ENCODE measurements at regions not wholly inside any gene's neighbourhood (a gene's known extent, or its start where the extent isn't known, plus 50 kb on each side); places are given as distances from the start of the nearest gene placed in this dataset.
"Not testable (repeated sequence)": the region's sequence is repeated elsewhere in the genome, so short reads cannot be mapped to it uniquely, and the experiment has no call there.

- DNase-seq (ENCODE audit: low spot score): no peak
Observed at GRCh38 chr1:201728731-201729130, 100.2 kb upstream of the IPO9 start.

DNA sequence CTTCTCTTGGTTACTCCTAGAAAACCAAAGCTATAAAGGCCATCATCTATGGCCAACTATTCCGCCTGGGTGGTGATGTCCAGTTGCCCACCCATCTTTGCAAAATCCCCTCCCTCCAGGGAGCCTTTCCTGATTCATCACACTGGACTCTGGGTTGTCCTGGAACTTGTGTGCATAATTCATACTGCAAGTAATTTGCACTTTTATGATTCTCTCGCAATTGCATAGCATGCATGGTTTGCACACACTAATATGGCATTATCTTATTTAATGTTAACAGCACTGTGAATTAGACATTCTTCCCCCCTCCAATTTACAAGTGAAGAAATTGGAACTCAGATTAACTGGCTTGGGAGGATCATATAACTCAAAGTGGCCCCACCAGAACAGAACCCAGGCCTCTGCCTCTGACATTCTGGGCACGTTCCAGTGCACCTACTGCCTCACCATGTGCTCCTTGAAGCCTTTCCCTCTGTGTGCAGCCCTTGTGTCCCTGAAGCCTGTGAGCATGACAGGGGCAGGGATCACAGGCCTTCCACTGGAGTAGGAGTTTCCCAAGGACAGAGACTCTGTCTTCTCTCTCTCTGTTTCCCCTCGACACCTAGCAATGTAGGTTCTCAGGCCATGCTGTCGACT lies 98.9 kb upstream of the IPO9 start:
- no peak for DNase-seq (ENCODE audit: low spot score)

GRCh38 chr1:201730611-201731010 lies 98.3 kb upstream of the IPO9 start:
- DNase-seq (ENCODE audit: low spot score): no peak

DNA sequence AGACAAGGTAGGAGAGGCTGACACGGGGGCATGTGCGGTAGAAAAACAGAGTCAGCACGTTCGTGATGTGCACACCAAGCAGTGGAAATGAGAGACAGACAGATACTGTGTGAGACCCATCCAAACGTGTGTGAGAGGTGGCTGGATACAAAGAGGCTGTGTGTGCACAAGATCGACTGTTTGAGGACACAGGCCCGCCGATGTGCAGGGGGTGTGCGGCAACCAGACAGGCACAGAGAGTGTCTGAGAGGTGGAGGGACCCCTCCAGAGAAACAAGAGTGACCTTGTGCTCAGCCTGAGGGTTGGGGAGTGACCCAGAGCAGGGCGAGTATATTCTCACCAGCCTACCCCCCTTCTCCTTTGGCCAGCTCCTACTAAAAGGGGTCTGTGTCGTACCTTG lies 97.8 kb upstream of the IPO9 start:
- no peak for DNase-seq (ENCODE audit: low spot score)

GRCh38 chr1:201731592-201731991 lies 97.4 kb upstream of the IPO9 start:
- no peak for DNase-seq (ENCODE audit: low spot score)

DNA sequence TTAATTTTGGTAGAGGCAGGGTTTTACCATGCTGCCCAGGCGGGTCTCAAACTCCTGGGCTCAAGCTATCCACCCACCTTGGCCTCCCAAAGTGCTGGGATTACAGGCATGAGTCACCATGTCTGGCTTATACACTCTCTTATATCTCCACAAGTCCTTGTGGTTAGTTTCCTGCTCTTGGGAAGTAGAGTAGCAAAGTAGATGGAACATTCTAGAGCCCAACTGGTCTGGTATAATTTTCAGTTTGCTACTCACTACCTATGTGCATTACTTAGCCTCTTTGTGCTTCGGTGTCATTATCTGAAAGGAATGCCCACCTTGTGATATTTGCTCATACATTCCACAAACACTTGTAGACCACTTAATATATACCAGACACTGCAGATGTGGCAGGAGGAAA lies 96.6 kb upstream of the IPO9 start:
- no peak for DNase-seq (ENCODE audit: low spot score)

DNA sequence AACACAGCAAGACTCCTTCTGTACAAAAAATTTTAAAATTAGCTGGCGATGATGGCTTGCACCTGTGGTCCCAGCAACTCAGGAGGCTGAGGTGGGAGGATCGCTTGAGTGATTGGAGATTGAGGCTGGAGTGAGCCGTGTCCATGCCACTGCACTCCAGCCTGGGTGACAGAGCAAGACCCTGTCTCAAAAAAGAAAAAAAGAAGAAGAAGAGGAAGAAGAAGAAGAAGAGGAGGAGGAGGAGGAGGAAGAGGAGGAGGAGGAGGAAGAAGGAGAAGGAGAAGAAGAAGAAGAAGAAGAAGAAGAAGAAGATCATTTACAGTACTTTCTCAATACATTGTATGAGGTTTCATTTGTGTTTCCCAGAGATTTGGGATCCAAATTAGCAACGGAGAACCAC lies 94.7 kb upstream of the IPO9 start:
- DNase-seq (ENCODE audit: low spot score): not testable (repeated sequence)

DNA sequence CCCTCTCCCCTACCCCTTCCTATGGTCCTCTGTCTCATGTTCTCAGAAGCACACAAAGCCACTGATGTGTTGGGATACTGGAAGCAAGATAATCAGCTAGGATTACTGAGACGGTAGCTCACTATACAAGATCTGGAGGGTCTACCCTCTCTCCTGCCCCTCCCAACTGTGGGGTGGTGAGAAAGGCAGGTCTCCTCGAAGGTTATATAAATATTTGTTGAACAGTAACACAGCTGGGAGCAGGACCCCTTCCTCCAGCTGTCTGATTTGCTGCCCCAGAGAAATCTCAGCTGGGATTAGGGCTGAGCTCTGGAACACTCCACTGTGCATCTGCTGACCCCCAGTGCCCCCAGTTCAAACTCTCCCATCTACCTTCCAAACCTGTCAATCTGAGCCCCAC lies 94.2 kb upstream of the IPO9 start:
- DNase-seq (ENCODE audit: low spot score): no peak

GRCh38 chr1:201736707-201737320 lies 92.1 kb upstream of the IPO9 start:
- DNase-seq (ENCODE audit: low spot score): no peak

DNA sequence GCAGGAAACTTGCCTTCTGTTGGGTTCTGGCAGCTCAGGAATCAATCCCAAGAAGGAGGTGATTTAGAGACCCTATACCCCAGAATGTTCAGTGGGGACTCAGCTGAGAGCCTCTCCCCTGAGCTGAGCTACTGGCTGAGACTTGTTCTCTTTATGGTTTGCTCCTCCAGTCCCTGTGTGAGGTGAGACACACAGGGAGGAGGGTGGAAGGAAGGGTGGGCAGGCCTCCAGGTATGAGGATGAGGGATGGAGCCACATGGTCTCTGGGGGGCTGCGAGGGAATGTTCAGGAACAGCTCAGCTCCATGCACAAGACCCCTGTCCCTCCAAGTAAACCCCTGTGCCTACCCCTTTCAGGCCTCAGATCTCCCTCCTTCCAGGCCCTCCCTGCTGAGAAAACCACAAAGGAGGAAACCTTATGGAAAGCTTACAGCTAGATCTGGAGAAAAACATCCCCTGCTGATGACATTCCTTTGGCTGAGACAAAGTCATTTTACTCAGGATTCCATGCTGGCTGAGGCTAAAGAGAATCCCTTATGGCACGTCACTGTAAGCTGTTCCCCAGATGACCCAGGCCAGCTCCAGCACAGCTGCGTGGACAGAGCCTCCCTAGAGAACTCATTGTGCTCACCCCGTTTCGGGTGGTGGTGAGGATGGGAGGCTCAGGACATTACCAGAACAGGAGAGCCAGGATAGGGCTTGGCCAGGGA lies 91.5 kb upstream of the IPO9 start:
- DNase-seq (ENCODE audit: low spot score): peak; percentile 93

DNA sequence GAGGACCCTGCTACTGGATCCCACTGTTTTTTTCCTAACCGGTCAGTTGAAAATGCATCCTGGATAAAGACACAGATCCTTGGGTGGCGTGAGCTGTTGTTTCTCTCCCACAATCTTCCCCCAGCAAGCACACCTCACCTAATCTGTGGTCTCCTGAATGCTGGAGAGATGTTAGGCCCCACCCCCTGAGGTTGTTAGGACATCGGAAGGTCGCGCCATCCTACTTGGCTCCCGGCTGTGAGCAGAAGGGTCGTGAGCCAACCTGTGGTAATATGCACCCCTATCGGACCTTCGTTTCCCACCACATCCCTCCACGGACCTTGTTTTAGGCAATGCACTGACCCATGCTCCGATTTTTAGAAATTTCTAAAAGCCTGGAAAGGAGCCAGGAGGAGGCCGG lies 89.9 kb upstream of the IPO9 start:
- no peak for DNase-seq (ENCODE audit: low spot score)

DNA sequence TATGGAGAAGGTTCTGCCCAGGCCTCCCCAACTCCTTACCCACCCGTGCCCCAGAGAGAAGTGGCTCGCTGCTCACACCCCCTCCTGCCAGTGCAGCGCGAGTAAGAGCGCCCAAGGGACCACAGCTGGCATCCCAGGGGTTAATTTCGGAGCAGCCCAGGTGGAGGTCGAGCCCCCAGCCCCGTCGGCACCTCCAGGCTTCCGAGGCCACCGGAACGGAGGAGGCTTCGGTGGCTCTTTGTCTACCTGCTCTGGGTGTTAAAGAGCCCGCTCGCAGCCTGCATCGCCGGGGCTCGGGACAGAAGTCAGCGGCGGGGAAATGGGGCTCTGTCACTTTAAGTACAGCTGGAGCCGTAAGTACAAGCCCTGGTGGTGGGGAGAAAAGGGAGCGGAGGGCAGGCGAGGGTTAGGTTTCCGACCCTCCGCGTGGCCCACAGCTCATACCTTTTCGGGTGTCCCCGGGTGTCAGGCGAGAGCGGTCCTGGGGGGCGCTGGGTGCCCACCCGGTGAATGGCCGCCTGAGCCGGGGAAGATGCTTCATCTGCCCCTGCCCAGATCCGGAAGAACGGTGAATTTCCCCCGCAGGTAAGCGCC lies 89.4 kb upstream of the IPO9 start:
- peak; percentile 58 for DNase-seq (ENCODE audit: low spot score)

GRCh38 chr1:201740086-201740541 lies 88.8 kb upstream of the IPO9 start:
- DNase-seq (ENCODE audit: low spot score): no peak

GRCh38 chr1:201740670-201741111 lies 88.3 kb upstream of the IPO9 start:
- no peak for DNase-seq (ENCODE audit: low spot score)

DNA sequence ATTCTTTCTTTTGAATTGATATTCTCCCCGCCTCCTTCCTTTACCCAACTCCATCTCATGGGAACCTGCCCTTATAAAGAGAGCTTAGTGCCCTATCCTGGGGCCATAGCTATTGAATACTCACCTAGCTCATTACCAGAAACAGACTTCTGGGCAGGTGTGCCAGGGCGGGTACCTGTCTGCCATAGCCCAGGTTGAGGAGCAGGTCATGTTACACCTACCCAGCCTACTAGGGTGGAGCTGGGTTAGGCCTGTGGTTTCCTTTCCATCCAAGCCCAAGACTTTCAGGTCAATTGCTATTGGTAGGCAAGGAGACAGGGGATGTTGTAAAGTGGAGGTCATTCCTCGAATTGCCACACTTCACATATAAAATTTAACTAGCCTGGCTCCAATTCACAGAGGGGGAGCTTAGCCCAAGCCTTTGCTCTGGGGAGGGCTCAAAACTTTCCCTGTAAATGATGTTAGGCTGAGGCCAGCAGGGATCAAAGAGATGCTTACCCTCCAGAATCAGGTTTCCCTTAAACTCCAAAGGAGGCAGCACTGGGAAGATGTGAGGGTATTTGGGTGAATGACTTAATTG lies 87.1 kb upstream of the IPO9 start:
- no peak for DNase-seq (ENCODE audit: low spot score)

DNA sequence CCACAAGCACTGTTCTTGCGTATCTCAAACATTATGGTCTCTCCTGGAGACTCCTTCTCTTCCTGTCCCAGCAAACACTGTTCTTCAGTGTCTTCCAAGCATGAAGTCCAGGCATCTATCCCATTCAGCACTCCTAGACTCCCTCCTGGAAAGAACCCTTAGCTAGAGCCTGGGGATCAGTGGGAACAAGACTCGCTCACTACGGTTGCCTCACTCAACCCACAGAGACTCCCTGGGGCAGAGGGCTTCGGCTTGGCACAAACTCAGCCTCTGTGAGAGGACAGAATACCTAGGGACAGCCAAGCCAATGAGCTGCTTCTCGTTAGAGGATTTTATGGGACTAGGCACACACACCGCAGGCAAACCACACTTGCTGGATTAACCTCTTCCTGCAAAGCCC lies 86.5 kb upstream of the IPO9 start:
- DNase-seq (ENCODE audit: low spot score): no peak

GRCh38 chr1:201742955-201743805 lies 85.8 kb upstream of the IPO9 start:
- DNase-seq (ENCODE audit: low spot score): no peak

- DNase-seq (ENCODE audit: low spot score): no peak
Observed at GRCh38 chr1:201745023-201745422, 83.9 kb upstream of the IPO9 start.

DNA sequence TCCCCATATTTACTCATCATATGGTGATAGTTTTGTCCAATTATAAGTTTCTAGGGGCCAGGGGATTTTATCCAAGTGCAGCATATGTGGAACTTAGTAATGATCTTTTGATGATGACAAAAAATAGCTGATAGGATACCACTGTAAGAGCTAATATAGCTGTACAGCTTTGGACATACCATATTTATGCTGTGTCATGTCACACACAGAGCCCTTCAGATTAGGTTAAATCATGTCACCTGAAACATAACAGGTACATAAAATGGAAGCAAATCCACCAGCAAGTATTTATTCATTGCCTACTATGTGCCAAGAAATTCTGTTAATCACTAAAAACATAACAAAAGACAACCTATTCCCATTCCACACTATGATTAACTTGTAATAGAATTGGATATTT lies 82.8 kb upstream of the IPO9 start:
- DNase-seq (ENCODE audit: low spot score): no peak

DNA sequence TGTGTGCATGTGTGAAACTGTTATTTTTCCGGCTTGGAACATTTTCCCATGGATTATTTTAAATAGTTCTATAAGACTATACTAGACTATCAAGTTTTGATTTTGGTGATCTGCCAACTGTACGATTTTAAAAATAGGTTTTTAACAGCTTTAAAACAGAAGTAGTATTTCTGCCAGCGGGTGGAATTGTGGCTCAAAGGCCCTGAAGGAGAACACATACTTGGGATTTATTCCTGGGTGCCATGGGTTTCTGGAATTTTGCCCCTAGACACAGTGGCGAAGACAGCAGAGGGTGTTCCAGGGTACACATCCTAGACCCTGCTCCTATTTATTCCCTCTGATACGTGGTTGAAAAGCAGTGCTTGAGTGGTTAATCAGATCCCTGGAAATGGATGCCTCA lies 81.7 kb upstream of the IPO9 start:
- DNase-seq (ENCODE audit: low spot score): no peak

DNA sequence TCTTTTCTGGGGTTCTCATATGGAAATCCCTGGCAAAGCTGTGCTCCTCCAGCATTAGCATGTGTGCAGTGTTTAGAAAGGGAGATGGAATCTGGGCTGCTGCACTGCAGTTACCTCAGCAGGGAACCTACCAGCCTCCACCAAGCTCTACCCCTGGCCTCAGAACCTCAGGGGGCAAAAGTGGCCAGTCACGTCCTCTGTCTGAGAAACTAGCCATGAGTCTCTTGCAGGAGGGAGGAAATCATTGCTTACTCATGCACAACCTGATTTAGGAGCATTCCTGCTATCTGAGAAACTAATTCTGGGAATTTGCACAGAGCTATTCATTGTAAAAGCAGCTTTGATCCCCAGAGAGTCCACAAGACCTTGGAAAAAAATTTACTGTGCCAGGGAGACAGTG lies 80.6 kb upstream of the IPO9 start:
- DNase-seq (ENCODE audit: low spot score): peak; percentile 73
